A549 (cell line): ENCODE measurements at regions not wholly inside any gene's neighbourhood (a gene's known extent, or its start where the extent isn't known, plus 50 kb on each side); places are given as distances from the start of the nearest gene placed in this dataset.

Source experiments
- CEBPB ChIP-seq, 2 experiments: fragments of >200 bp in 1 of 2; sonication (Bioruptor Twin) in 1 of 2; formaldehyde crosslinking in 1 of 2; IDR thresholded peaks; 2 replicates each; pipeline ENCODE4 v1.6.1; 2012 to 2016
- CTCF ChIP-seq: fragments of >200 bp; sonication (Bioruptor Twin); formaldehyde crosslinking; IDR thresholded peaks from 3 replicates; pipeline ENCODE4 v1.5.1; 2016
- ELK1 ChIP-seq: fragments of 150-350 bp; IDR thresholded peaks from 2 replicates; pipeline ENCODE4 v1.6.1; 2014; ENCODE audit warnings: low read depth, mild to moderate bottlenecking, low read length
- EP300 ChIP-seq, 2 experiments: fragments of >200 bp; sonication (Bioruptor Twin); formaldehyde crosslinking; IDR thresholded peaks; 2 replicates in 1 of 2; 3 replicates in 1 of 2; pipeline ENCODE4 v1.6.1; 2016 to 2017
- KDM1A ChIP-seq: fragments of 200-600 bp; sonication (generic); IDR thresholded peaks from 2 replicates; pipeline ENCODE4 v1.6.1; 2016; ENCODE audit warnings: low read depth, mild to moderate bottlenecking
- SREBF2 ChIP-seq: fragments of 450-650 bp; IDR thresholded peaks from 2 replicates; pipeline ENCODE4 v1.6.1; 2014; ENCODE audit warnings: mild to moderate bottlenecking, moderate library complexity
- USF2 ChIP-seq: fragments of 450-650 bp; IDR thresholded peaks from 2 replicates; pipeline ENCODE4 v1.6.1; 2014; ENCODE audit warnings: antibody characterized with exemption

GRCh38 chr15:61725251-61725650 is 335.0 kb downstream of the VPS13C start:
- TF ChIP-seq CTCF, result no peak
- no peak for TF ChIP-seq CEBPB (IDR thresholded peaks at IDR 0.05)
- TF ChIP-seq USF2, result no peak
- TF ChIP-seq ELK1, result no peak
- TF ChIP-seq KDM1A, result no peak
- no peak for TF ChIP-seq EP300 (IDR thresholded peaks at IDR 0.05)
- no peak for TF ChIP-seq SREBF2
